H1 (cell line): ENCODE measurements at regions not wholly inside any gene's neighbourhood (a gene's known extent, or its start where the extent isn't known, plus 50 kb on each side); places are given as distances from the start of the nearest gene placed in this dataset.

Experiments used
- CTCF ChIP-seq, 3 experiments: IDR thresholded peaks; 1 replicate in 2 of 3; 2 replicates in 1 of 3; pipeline versions ENCODE4 v1.5.1 to v1.6.1; 2011; ENCODE audit warnings: low read length in 3 of 3, mild to moderate bottlenecking in 3 of 3, inconsistent platforms in 2 of 3, low read depth in 1 of 3, moderate library complexity in 1 of 3; ENCODE audit not compliant: insufficient read depth in 1 of 3; ENCODE audit errors: control extremely low read depth in 1 of 3
- POLR2A ChIP-seq, 2 experiments: IDR thresholded peaks; 1 replicate in 1 of 2; 2 replicates in 1 of 2; pipeline ENCODE4 v1.6.1; 2011; ENCODE audit warnings: low read depth in 2 of 2, low read length in 2 of 2, mild to moderate bottlenecking in 2 of 2; ENCODE audit errors: control extremely low read depth in 1 of 2
- POLR2AphosphoS5 ChIP-seq: IDR thresholded peaks from 2 replicates; pipeline ENCODE4 v1.6.1; 2011; ENCODE audit warnings: low read depth, low read length
- USF2 ChIP-seq: IDR thresholded peaks from 2 replicates; pipeline ENCODE4 v1.6.1; 2011; ENCODE audit warnings: low read length, improper control_type of control experiment
- TF ChIP-seq, protein P1 (sequence below): IDR thresholded peaks from 2 replicates; pipeline ENCODE4 v1.6.1; 2012; ENCODE audit warnings: low read length, inconsistent platforms

DNA sequence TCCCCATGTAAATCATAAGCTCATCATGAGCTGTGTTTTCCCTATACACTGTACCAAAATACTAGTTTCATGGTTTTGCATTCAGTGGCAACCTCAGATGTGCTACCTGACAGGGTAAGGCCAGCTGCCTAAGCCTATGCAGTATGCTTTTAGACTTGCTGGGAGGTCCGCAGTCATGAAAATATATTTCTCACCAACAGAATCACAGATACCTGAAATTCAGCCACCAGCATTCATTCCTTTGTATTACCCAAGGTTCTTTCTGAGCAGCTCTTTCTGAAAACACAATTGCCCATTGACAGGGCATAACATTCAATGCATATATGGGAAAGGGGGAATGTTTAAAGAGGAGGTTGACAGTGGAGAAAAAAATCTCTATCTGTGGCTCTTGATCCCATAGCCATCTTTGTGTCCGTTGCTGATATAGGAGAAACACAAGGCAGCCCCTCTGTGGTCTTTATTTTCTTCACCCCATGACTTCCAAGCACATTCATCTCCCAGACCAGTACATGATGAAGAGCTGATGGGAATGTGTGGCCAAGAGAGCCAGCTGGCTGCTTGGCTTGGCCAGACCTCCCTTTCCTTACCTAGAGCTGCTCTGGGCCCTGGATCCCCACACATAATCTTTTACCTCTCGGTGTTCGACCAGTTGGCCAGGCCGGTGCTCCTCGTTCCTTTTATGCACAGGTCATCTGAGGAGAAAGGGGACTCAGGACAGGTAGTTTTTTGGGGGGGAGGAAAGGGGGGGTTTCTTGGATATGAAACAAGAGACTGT is 162.9 kb downstream of the KCNA5 start:
- no peak for TF ChIP-seq POLR2AphosphoS5
- TF ChIP-seq CTCF (IDR thresholded peaks at IDR 0.05; ENCODE audit: control extremely low read depth in 1 of 3, insufficient read depth in 1 of 3, low read depth in 1 of 3, low read length in 3 of 3): no peak
- TF ChIP-seq POLR2A (IDR thresholded peaks at IDR 0.05; ENCODE audit: control extremely low read depth in 1 of 2, low read depth in 2 of 2, low read length in 2 of 2): no peak
- no peak for TF ChIP-seq USF2
- TF ChIP-seq, protein P1, sequence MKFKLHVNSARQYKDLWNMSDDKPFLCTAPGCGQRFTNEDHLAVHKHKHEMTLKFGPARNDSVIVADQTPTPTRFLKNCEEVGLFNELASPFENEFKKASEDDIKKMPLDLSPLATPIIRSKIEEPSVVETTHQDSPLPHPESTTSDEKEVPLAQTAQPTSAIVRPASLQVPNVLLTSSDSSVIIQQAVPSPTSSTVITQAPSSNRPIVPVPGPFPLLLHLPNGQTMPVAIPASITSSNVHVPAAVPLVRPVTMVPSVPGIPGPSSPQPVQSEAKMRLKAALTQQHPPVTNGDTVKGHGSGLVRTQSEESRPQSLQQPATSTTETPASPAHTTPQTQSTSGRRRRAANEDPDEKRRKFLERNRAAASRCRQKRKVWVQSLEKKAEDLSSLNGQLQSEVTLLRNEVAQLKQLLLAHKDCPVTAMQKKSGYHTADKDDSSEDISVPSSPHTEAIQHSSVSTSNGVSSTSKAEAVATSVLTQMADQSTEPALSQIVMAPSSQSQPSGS: no peak
